Omental fat pad (tissue), 3 donors: ENCODE measurements at regions not wholly inside any gene's neighbourhood (a gene's known extent, or its start where the extent isn't known, plus 50 kb on each side); places are given as distances from the start of the nearest gene placed in this dataset.

Source experiments
- ATAC-seq: fragments of 150-250 bp; one replicate; pipeline ENCODE4 v1.9.1; 2016; ENCODE audit warnings: mild to moderate bottlenecking, moderate library complexity; ENCODE audit not compliant: low FRiP score
- DNase-seq: peaks from one replicate; pipeline ENCODE4 v3.0.0-alpha.2; 2019; ENCODE audit warnings: low spot score
- CTCF ChIP-seq, 3 donors: fragments of 450-650 bp; IDR thresholded peaks; one replicate each; pipeline ENCODE4 v1.5.1; 2016 to 2017; ENCODE audit warnings: antibody characterized with exemption in 3 of 3, mild to moderate bottlenecking in 3 of 3, moderate library complexity in 2 of 3

- ATAC-seq (no peak), DNase-seq (no peak)
- TF ChIP-seq CTCF (IDR thresholded peaks at IDR 0.05): no peak
Measured at GRCh38 chr12:75665216-75665615, 153.8 kb upstream of the KRR1 start.

GRCh38 chr12:75662511-75663159, 151.2 kb upstream of the KRR1 start:
- no peak for DNase-seq
- no peak for ATAC-seq
- TF ChIP-seq CTCF (IDR thresholded peaks at IDR 0.05): no peak

GRCh38 chr12:75661908-75662307, 150.5 kb upstream of the KRR1 start:
- no peak for ATAC-seq
- DNase-seq: no peak
- TF ChIP-seq CTCF (IDR thresholded peaks at IDR 0.05): no peak

GRCh38 chr12:75660805-75661404, 149.5 kb upstream of the KRR1 start:
- DNase-seq (no peak), ATAC-seq (no peak)
- TF ChIP-seq CTCF (IDR thresholded peaks at IDR 0.05): no peak

GRCh38 chr12:75660107-75660530, 148.7 kb upstream of the KRR1 start:
- no peak for DNase-seq
- no peak for TF ChIP-seq CTCF (IDR thresholded peaks at IDR 0.05)
- ATAC-seq: no peak

- no peak for DNase-seq
- no peak for ATAC-seq
- TF ChIP-seq CTCF (IDR thresholded peaks at IDR 0.05): no peak
Measured at GRCh38 chr12:75658901-75659823, 147.8 kb upstream of the KRR1 start.
